ENCODE measurements at regions not wholly inside any gene's neighbourhood (a gene's known extent, or its start where the extent isn't known, plus 50 kb on each side); places are given as distances from the start of the nearest gene placed in this dataset.

DNA sequence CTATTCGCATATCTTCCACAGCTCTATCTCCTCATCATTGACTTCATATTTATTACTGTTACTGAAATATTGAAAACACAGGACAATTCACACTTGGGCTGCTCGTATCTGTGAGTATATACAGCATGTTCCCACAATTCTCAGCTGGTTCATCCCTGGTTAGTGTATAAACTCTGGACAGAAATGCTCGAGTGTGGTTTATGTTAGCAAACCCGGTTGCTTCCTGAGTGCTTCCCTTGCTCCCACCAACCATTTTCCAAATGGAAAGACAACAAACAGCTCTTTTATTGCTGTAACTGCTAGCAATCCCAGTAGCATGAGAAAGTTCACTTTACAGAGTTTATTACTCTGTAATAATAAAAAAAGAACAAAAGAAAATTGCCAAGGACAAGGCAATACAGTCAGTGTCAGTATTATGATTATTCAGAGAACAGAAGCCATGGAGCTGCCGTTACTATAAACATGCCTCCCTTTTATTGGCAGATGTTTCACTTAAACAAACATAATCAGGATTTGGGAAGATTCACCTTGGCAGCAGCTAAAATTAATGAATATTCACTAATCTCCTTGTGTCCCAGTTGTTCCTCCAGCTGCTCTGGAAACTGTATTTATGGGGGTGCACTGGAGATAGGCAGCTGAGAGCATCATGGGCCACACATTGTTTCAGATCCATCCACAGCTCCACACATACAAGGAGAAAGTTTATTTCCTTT lies 134.1 kb upstream of the GUCY1A1 start:
- no peaks in the 10 kb centered on the region for H3K9me3 Mint-ChIP-seq (ENCODE audit: unreplicated experiment)
- H3K27me3 Mint-ChIP-seq (ENCODE audit: insufficient read depth, unreplicated experiment), result no peaks in the 10 kb centered on the region
- intact Hi-C loops (cut with micrococcal nuclease), result no loop called here
- peaks cover 5% of the 10 kb centered on the region for H3K4me1 Mint-ChIP-seq (ENCODE audit: insufficient read depth, unreplicated experiment)
- no peaks in the 10 kb centered on the region for H3K36me3 Mint-ChIP-seq (ENCODE audit: insufficient read depth, unreplicated experiment)
- TF ChIP-seq, protein P1, sequence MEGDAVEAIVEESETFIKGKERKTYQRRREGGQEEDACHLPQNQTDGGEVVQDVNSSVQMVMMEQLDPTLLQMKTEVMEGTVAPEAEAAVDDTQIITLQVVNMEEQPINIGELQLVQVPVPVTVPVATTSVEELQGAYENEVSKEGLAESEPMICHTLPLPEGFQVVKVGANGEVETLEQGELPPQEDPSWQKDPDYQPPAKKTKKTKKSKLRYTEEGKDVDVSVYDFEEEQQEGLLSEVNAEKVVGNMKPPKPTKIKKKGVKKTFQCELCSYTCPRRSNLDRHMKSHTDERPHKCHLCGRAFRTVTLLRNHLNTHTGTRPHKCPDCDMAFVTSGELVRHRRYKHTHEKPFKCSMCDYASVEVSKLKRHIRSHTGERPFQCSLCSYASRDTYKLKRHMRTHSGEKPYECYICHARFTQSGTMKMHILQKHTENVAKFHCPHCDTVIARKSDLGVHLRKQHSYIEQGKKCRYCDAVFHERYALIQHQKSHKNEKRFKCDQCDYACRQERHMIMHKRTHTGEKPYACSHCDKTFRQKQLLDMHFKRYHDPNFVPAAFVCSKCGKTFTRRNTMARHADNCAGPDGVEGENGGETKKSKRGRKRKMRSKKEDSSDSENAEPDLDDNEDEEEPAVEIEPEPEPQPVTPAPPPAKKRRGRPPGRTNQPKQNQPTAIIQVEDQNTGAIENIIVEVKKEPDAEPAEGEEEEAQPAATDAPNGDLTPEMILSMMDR (IDR thresholded peaks at IDR 0.05; ENCODE audit: unreplicated experiment), result no peak
- CTCF ChIA-PET, result interaction anchor here (0.9 kb wide), 2 partner anchors 11 kb away, joined by 3 to 5 read pairs; no protein-coding TSS in a partner anchor
- no TSS peak for BruUV-seq (replicated peaks)
- POLR2A ChIA-PET, result no interaction called here
- DNase-seq (ENCODE audit: unreplicated experiment), result no peak
- H3K4me3 Mint-ChIP-seq (ENCODE audit: unreplicated experiment), result no peak overlapping the region
- no peak overlapping the region for H3K27ac Mint-ChIP-seq (ENCODE audit: low read depth, unreplicated experiment)

DNA sequence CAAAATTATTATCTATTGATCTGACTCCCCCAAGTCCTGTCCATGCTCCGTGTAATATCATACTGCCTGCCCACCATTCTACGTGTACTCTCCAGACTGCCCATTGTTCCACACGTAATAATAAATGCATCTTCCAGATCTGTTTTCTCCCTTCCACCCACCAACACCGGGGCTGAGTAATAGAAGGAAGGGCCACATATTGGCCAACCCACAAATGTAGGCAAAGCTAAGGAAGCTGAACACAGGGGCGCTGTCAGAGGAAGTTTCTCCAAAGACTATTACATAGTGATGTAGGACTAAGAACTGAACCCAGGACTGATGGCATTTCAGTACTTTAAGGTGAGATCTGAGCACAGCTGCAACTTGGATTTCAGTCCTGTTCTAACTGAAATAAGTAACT lies 135.8 kb upstream of the GUCY1A1 start:
- H3K36me3 Mint-ChIP-seq (ENCODE audit: insufficient read depth, unreplicated experiment), result no peaks in the 10 kb centered on the region
- intact Hi-C loops (cut with micrococcal nuclease), result no loop called here
- H3K4me1 Mint-ChIP-seq (ENCODE audit: insufficient read depth, unreplicated experiment), result peaks cover 5% of the 10 kb centered on the region
- DNase-seq (ENCODE audit: unreplicated experiment), result no peak
- H3K27ac Mint-ChIP-seq (ENCODE audit: low read depth, unreplicated experiment), result no peak overlapping the region
- no TSS peak for BruUV-seq (replicated peaks)
- TF ChIP-seq, protein P1 (IDR thresholded peaks at IDR 0.05; ENCODE audit: unreplicated experiment), result no peak
- no peak overlapping the region for H3K4me3 Mint-ChIP-seq (ENCODE audit: unreplicated experiment)
- no peaks in the 10 kb centered on the region for H3K27me3 Mint-ChIP-seq (ENCODE audit: insufficient read depth, unreplicated experiment)
- no peaks in the 10 kb centered on the region for H3K9me3 Mint-ChIP-seq (ENCODE audit: unreplicated experiment)
- ChIA-PET CTCF (no interaction called here), POLR2A (no interaction called here)

DNA sequence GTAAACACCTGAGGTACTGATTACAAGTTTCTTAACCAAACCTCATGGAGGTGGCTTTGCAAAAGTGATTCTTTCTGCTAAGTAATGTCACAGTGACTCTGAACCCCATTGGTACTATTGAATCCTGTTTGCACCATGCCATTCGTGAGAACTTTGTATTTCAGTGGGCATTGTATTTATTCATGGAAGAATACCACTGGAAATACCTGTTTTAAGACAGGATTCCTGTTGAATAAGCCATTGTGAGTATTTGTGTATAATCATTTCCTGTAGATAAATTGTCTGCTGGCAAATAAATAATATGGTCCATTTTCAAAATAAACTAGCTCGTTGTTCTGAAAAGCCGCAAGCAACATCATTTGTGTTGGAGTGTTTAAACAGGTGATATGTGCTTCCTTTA lies 136.4 kb upstream of the GUCY1A1 start:
- BruUV-seq (replicated peaks), result no TSS peak
- Mint-ChIP-seq H3K4me1 (ENCODE audit: insufficient read depth, unreplicated experiment) (peaks cover 5% of the 10 kb centered on the region), H3K27ac (ENCODE audit: low read depth, unreplicated experiment) (no peak overlapping the region), H3K9me3 (ENCODE audit: unreplicated experiment) (no peaks in the 10 kb centered on the region), H3K27me3 (ENCODE audit: insufficient read depth, unreplicated experiment) (no peaks in the 10 kb centered on the region), H3K36me3 (ENCODE audit: insufficient read depth, unreplicated experiment) (no peaks in the 10 kb centered on the region), H3K4me3 (ENCODE audit: unreplicated experiment) (no peak overlapping the region)
- no peak for DNase-seq (ENCODE audit: unreplicated experiment)
- ChIA-PET CTCF (no interaction called here), POLR2A (no interaction called here)
- intact Hi-C loops (cut with micrococcal nuclease), result no loop called here
- TF ChIP-seq, protein P1 (IDR thresholded peaks at IDR 0.05; ENCODE audit: unreplicated experiment), result no peak

DNA sequence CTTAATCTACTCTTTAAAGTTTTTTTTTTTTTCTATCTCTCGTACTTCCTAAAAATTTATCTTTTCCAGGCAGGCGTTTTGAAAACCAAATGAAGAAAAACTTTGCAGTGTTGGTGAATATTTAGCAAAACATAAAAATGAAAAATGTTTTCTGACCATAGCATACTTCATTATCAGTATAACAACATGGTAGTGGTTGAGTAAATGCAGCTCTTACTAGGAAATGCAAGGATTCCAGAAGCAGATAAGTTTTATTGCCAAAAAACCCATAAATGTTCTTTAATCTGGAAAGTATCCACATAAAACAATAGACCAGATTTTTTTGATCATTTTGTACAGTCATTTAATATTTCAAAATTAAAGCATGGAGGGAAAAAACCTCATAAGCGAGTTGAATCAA lies 136.9 kb upstream of the GUCY1A1 start:
- DNase-seq (ENCODE audit: unreplicated experiment), result no peak
- Mint-ChIP-seq H3K36me3 (ENCODE audit: insufficient read depth, unreplicated experiment) (no peaks in the 10 kb centered on the region), H3K27me3 (ENCODE audit: insufficient read depth, unreplicated experiment) (no peaks in the 10 kb centered on the region), H3K9me3 (ENCODE audit: unreplicated experiment) (no peaks in the 10 kb centered on the region), H3K27ac (ENCODE audit: low read depth, unreplicated experiment) (no peak overlapping the region), H3K4me1 (ENCODE audit: insufficient read depth, unreplicated experiment) (peaks cover 5% of the 10 kb centered on the region), H3K4me3 (ENCODE audit: unreplicated experiment) (no peak overlapping the region)
- TF ChIP-seq, protein P1 (IDR thresholded peaks at IDR 0.05; ENCODE audit: unreplicated experiment), result no peak
- POLR2A ChIA-PET, result no interaction called here
- intact Hi-C loops (cut with micrococcal nuclease), result no loop called here
- CTCF ChIA-PET, result no interaction called here
- BruUV-seq (replicated peaks), result no TSS peak

Measured in MCF 10A (cell line).